ENCODE measurements at regions not wholly inside any gene's neighbourhood (a gene's known extent, or its start where the extent isn't known, plus 50 kb on each side); places are given as distances from the start of the nearest gene placed in this dataset.
"Not testable (repeated sequence)": the region's sequence is repeated elsewhere in the genome, so short reads cannot be mapped to it uniquely, and the experiment has no call there.

- Mint-ChIP-seq H3K9me3 (no peaks in the 10 kb centered on the region), H3K27ac (no peak overlapping the region), H3K27me3 (peaks cover 12% of the 10 kb centered on the region), H3K4me3 (no peak overlapping the region), H3K4me1 (peaks cover 13% of the 10 kb centered on the region), H3K36me3 (no peaks in the 10 kb centered on the region)
- ATAC-seq (ENCODE audit: low read depth) (no peak), DNase-seq (no peak)
- POLR2A ChIA-PET = no interaction called here
Measured at GRCh38 chr7:142628945-142629344, 120.3 kb upstream of the PRSS1 start.

GRCh38 chr7:142627223-142627622 is 122.0 kb upstream of the PRSS1 start:
- POLR2A ChIA-PET; H3K36me3 Mint-ChIP-seq; H3K9me3 Mint-ChIP-seq; ATAC-seq (ENCODE audit: low read depth); DNase-seq; H3K4me1 Mint-ChIP-seq: not testable (repeated sequence)
- Mint-ChIP-seq H3K27me3 (peaks cover 13% of the 10 kb centered on the region), H3K27ac (peak overlapping the region; percentile 79), H3K4me3 (peak overlapping the region; percentile 64)

GRCh38 chr7:142626420-142627035 is 122.7 kb upstream of the PRSS1 start:
- Mint-ChIP-seq H3K4me3 (peak overlapping the region; percentile 64), H3K36me3 (no peaks in the 10 kb centered on the region), H3K9me3 (no peaks in the 10 kb centered on the region), H3K27me3 (peaks cover 8% of the 10 kb centered on the region), H3K27ac (peak overlapping the region; percentile 79), H3K4me1 (peaks cover 3% of the 10 kb centered on the region)
- ATAC-seq (ENCODE audit: low read depth) (peak; percentile 71), DNase-seq (peak; percentile 51)
- POLR2A ChIA-PET = interaction anchor here (0.6 kb wide), 1 partner anchor 754 kb away, joined by 4 read pairs; no protein-coding TSS in a partner anchor

- H3K9me3 Mint-ChIP-seq; H3K27ac Mint-ChIP-seq; ATAC-seq (ENCODE audit: low read depth); POLR2A ChIA-PET; H3K36me3 Mint-ChIP-seq; H3K4me3 Mint-ChIP-seq; H3K4me1 Mint-ChIP-seq; DNase-seq: not testable (repeated sequence)
- peaks cover 13% of the 10 kb centered on the region for H3K27me3 Mint-ChIP-seq
Measured at GRCh38 chr7:142625216-142625615, 124.1 kb upstream of the PRSS1 start.

GRCh38 chr7:142620402-142620801 is 128.9 kb upstream of the PRSS1 start:
- no peak for ATAC-seq (ENCODE audit: low read depth)
- POLR2A ChIA-PET = no interaction called here
- Mint-ChIP-seq H3K27me3 (peaks cover 11% of the 10 kb centered on the region), H3K4me1 (peaks cover 10% of the 10 kb centered on the region), H3K9me3 (no peaks in the 10 kb centered on the region), H3K4me3 (no peak overlapping the region), H3K36me3 (peaks cover 2% of the 10 kb centered on the region), H3K27ac (no peak overlapping the region)
- DNase-seq = no peak

GRCh38 chr7:142618655-142619351 is 130.5 kb upstream of the PRSS1 start:
- H3K4me1 Mint-ChIP-seq = peaks cover 13% of the 10 kb centered on the region
- POLR2A ChIA-PET = interaction anchor here (1.2 to 1.9 kb wide), 3 partner anchors 169 to 180 kb away, joined by 3 to 8 read pairs (median 4); no protein-coding TSS in a partner anchor
- no peaks in the 10 kb centered on the region for H3K9me3 Mint-ChIP-seq
- H3K27ac Mint-ChIP-seq = peak overlapping the region; percentile 70
- H3K27me3 Mint-ChIP-seq = peaks cover 14% of the 10 kb centered on the region
- peak overlapping the region; percentile 52 for H3K4me3 Mint-ChIP-seq
- no peak for ATAC-seq (ENCODE audit: low read depth)
- H3K36me3 Mint-ChIP-seq = peaks cover 2% of the 10 kb centered on the region
- DNase-seq = no peak

GRCh38 chr7:142616842-142617241 is 132.4 kb upstream of the PRSS1 start:
- DNase-seq = no peak
- H3K4me1 Mint-ChIP-seq = peaks cover 13% of the 10 kb centered on the region
- H3K36me3 Mint-ChIP-seq = peaks cover 2% of the 10 kb centered on the region
- ATAC-seq (ENCODE audit: low read depth) = no peak
- H3K4me3 Mint-ChIP-seq = peak overlapping the region; percentile 63
- POLR2A ChIA-PET = no interaction called here
- H3K9me3 Mint-ChIP-seq = no peaks in the 10 kb centered on the region
- H3K27ac Mint-ChIP-seq = peak overlapping the region; percentile 70
- peaks cover 13% of the 10 kb centered on the region for H3K27me3 Mint-ChIP-seq

- DNase-seq = no peak
- peak overlapping the region; percentile 70 for H3K27ac Mint-ChIP-seq
- POLR2A ChIA-PET = interaction anchor here (1.3 to 1.5 kb wide), 3 partner anchors 171 to 192 kb away, joined by 4 to 5 read pairs (median 4); no protein-coding TSS in a partner anchor
- H3K4me3 Mint-ChIP-seq = peak overlapping the region; percentile 63
- peaks cover 2% of the 10 kb centered on the region for H3K36me3 Mint-ChIP-seq
- ATAC-seq (ENCODE audit: low read depth) = peak; percentile 11
- no peaks in the 10 kb centered on the region for H3K9me3 Mint-ChIP-seq
- peaks cover 13% of the 10 kb centered on the region for H3K4me1 Mint-ChIP-seq
- H3K27me3 Mint-ChIP-seq = peaks cover 12% of the 10 kb centered on the region
Measured at GRCh38 chr7:142616121-142616643, 133.1 kb upstream of the PRSS1 start.

GRCh38 chr7:142615508-142615907 is 133.8 kb upstream of the PRSS1 start:
- POLR2A ChIA-PET = interaction anchor here (1.3 to 1.5 kb wide), 3 partner anchors 172 to 193 kb away, joined by 4 to 5 read pairs (median 4); no protein-coding TSS in a partner anchor
- peak; percentile 35 for ATAC-seq (ENCODE audit: low read depth)
- H3K27me3 Mint-ChIP-seq = peaks cover 12% of the 10 kb centered on the region
- peak overlapping the region; percentile 63 for H3K4me3 Mint-ChIP-seq
- H3K4me1 Mint-ChIP-seq = peaks cover 13% of the 10 kb centered on the region
- H3K36me3 Mint-ChIP-seq = peaks cover 2% of the 10 kb centered on the region
- no peaks in the 10 kb centered on the region for H3K9me3 Mint-ChIP-seq
- no peak for DNase-seq
- H3K27ac Mint-ChIP-seq = peak overlapping the region; percentile 70

GRCh38 chr7:142614116-142614515 is 135.2 kb upstream of the PRSS1 start:
- no peak for DNase-seq
- Mint-ChIP-seq H3K4me1 (peaks cover 14% of the 10 kb centered on the region), H3K27ac (no peak overlapping the region), H3K36me3 (peaks cover 2% of the 10 kb centered on the region), H3K27me3 (peaks cover 15% of the 10 kb centered on the region), H3K4me3 (no peak overlapping the region), H3K9me3 (no peaks in the 10 kb centered on the region)
- no peak for ATAC-seq (ENCODE audit: low read depth)
- POLR2A ChIA-PET = no interaction called here

- Mint-ChIP-seq H3K27ac (no peak overlapping the region), H3K9me3 (no peaks in the 10 kb centered on the region), H3K4me3 (no peak overlapping the region), H3K27me3 (peaks cover 14% of the 10 kb centered on the region), H3K36me3 (no peaks in the 10 kb centered on the region), H3K4me1 (peaks cover 11% of the 10 kb centered on the region)
- DNase-seq = no peak
- ATAC-seq (ENCODE audit: low read depth) = no peak
- POLR2A ChIA-PET = no interaction called here
Measured at GRCh38 chr7:142612237-142612881, 136.9 kb upstream of the PRSS1 start.

- Mint-ChIP-seq H3K4me1 (peaks cover 11% of the 10 kb centered on the region), H3K27ac (no peak overlapping the region), H3K4me3 (no peak overlapping the region), H3K36me3 (no peaks in the 10 kb centered on the region), H3K9me3 (no peaks in the 10 kb centered on the region), H3K27me3 (peaks cover 14% of the 10 kb centered on the region)
- ATAC-seq (ENCODE audit: low read depth) = no peak
- no peak for DNase-seq
- POLR2A ChIA-PET = no interaction called here
Measured at GRCh38 chr7:142611566-142612236, 137.6 kb upstream of the PRSS1 start.
